NCI-H748 (cell line): ENCODE measurements at regions not wholly inside any gene's neighbourhood (a gene's known extent, or its start where the extent isn't known, plus 50 kb on each side); places are given as distances from the start of the nearest gene placed in this dataset.
"Not testable (repeated sequence)": the region's sequence is repeated elsewhere in the genome, so short reads cannot be mapped to it uniquely, and the experiment has no call there.

ENCODE experiments used
- DNase-seq: peaks from one replicate; lab custom pipeline; 2025; ENCODE audit not compliant: unreplicated experiment; lab: John Stamatoyannopoulos, UW

DNA sequence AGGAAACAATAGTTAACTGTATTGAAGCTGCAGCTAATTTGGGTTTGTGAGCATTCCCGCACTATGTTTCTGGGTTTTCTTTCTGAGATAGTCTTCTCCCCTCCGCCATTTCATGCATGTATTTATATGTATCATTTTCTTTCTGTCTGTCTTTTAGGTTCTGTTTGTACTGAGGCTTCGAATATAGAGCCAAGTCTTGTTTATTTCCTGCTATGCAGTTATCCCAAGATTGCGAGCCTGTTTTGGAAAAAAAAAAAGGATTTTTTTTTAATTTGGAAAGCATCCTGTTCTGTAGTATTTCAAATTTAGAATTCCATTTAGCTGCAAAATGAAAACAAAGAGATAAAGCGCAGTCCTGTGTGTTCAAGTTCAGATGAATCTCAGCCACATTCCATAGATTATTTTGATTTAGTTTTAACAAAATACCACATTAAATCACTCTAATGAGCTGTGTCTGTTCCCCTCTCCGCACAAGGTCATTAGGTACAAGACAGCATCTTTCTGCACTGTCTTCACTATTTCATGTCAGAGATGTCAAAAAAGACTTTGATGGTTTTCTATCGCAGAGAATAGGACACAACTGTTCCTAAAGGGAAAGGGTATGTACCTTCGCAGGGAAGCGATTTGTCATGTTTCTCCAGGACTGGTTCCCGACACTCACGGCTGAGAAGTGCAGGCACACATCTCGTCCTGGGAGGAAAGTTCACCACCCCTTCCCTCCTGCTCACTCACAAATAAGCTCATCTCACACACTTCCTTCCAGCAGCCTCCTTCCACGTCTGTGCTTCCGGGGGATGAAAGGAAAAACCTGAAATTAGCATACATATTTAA lies 443.4 kb downstream of the ZNF516 start:
- no peak for DNase-seq

DNA sequence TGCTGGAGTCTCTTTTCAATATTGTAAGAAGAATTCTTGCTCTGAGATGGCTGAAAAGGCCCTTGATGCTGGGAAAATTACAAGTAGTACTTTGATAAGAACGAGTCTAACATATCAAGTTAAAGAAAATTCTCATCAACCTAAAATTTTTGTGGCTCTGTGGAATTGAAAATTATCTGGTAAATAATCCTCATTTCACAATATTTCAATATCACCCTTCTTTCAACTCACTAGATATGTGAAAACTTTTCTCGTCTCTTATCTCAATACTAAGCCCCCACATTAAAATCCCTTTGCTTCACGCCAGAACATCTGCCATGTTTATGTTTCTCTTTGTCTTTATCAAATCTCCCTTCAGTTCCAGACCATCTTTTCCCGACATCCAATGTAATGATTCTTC lies 448.8 kb downstream of the ZNF516 start:
- DNase-seq: no peak

DNA sequence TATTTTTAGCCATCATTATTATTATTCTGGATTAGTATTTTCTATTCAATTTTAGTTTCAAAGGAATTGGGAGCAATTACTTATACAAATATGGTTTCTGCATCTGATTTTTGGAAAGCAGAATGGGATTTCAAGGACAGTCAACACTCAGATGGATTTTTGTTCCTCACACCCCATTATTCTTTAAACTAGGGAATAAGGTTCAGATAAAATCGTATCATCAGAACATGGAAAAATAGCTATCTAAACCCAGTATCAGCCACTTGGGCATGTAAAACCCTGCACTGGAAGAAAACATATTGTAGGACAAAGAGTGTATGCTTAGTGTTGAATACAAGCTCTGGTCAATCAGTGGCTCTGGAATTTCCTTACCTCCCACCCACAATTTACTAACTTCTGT lies 452.5 kb downstream of the ZNF516 start:
- no peak for DNase-seq

DNA sequence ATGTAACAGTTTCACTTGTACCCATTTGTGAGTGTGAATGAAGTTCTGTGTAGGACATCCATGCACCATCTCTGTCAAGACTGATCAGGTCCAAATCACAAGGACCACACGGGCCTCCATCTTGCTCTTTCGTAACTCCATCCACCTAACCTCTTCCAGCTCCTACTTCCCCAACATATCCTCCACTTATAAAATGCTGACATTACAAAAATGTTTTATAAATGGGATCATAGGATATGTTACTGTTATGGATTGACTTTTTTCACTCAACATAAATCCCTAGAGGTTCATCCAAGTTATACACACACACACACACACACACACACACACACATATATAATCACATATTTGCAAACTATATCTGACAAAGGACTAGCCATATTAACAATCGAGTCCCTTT lies 476.8 kb downstream of the ZNF516 start:
- no peak for DNase-seq

DNA sequence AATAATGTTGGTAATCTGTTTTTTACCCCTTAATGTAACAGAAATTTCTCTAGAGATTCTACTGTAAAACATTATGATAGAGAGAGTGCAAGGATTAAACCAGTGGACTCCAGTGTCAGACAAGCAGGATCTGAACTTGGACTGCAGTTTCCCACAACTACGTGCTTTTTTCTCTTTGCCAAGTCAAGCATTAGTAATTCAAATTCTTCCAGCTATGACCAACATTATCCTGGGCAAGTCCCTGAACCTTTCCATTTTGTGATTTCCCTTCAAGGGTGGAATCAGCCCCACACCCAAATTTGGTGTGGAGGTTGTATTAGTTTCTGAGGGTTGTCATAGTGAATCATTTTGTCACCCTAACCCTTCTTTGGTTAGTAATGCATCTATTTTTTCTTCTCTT lies 482.0 kb downstream of the ZNF516 start:
- no peak for DNase-seq

DNA sequence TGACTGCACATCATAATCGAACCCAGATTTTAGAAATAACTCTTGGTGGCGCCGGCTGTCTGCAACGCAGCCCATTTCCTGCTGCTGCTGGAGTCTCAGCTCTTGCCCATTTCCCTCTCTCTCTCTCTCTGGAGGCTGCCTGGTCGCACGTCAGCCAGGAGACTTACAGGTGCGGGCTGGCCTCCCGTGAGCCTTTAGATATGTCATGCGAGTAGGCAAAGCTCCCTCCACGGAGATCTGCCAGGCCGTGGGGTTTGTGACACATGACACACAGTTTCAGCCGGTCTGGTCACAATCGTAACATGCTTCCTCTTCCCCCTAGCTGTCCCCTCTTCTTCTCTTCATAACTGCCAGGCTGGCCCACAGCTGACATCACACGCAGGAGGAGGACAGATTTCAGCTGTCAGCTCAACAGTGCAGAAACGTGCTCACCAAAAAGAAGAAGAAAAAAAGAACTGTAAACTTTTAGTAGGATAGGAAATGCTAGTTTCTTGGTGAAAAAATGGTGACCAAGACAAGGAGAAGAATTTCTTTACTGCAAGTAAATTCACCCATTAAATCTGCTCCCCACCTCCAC lies 489.3 kb downstream of the ZNF516 start:
- peak; percentile 66 for DNase-seq

DNA sequence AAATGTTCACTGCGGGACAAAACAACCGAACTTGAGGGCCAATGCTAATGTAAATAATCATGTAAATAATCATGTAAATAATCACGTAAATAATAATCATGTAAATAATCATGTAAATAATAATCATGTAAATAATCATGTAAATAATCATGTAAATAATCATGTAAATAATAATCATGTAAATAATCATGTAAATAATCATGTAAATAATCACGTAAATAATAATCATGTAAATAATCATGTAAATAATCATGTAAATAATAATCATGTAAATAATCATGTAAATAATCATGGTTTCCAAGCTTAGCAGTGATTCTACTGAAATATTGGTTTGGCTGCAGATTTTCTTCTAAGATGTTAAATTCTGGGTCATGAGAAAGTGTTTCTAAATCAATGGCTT lies 507.1 kb downstream of the ZNF516 start:
- not testable (repeated sequence) for DNase-seq

DNA sequence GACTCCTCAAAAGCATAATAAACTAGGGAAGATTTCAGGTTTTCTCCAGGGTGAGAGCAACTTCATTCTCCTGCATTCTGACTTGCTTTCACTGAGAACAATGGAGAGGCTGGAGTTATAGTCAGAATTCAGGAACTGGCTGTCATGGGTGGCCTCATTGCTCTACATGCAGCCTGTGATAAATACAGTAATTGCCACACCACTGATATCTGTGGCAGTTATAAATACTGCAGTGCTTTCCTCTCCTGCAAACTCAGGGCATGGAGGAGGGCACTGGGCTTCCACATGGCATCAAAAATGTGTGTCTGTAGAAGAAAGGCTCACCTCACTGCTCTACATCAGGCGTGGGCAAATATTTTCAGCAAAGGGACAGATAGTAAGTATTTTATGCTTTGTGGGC lies 510.2 kb downstream of the ZNF516 start:
- DNase-seq: no peak

DNA sequence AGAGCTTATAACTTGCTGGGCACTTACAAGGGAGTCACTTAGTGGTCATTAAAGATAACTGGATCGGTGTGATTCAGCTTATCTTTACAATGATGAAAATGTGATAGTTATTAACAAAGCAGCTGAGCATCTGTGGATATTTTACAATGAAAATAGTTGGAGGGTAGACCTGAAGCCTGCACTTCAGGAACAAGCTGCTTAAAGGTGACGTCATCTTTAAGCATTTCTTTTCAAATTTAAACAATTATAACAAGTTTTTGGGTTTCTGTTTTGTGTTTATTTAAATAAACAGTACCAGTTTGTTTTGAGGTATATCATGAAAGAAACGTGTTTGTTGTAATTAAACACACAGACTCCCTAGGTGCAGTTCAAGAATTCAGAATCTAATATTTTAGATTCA lies 513.9 kb downstream of the ZNF516 start:
- DNase-seq: no peak

DNA sequence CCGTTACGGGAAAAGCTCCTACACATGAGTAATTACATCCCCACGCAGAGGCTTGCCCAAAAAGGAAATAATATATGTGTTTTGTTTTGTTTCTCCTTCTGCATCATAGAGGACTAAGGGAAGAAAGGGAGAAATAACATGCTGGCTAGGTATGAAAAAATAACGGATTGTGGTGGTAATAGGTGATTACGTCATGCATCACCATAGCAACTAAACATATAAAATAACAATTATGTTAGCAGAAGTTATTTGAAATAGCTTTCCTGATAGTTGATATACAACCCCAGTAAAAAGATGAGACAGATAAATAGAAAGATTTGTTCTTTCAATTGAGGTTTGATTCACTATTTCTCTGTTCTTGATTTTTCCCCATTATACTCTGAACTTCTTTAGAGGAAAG lies 518.0 kb downstream of the ZNF516 start:
- DNase-seq: no peak

DNA sequence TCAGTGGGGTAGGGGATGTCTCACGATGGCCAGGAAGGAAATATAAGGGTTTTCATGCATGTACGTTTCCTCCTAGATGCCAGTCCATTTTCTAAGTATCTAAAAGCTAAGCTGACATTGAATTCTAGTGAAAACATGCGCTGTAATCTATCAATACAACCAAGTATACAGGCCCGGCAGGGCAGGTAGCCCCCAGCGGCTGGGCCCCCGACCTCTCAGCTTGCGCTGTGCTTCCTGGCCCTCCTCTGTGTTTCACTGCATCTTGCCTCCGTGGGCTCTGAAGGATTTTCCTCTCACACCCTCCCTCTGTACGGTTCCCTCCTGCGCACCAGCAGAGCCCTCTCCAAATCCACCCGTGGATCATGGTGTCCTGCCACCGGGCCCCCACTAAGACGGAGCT lies 524.8 kb downstream of the ZNF516 start:
- DNase-seq: no peak

DNA sequence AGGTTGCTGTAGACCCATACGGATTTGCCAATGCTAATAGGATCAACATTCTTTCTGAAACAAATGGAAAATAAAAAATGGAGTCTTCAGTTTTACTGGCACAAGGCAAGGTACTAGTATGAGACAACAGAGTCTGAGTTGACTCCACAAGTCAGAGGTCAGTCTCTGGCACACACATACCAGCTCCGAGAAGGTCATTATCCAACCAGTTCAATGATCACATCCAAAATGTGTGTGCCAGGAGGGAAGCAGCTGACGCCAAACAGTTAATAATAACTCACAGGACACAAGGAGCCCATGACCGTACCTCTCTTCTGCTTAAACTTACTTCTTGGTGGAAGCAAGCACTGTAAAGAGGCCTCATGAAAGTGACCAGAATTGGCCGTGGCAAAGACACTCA lies 528.6 kb downstream of the ZNF516 start:
- DNase-seq: no peak

DNA sequence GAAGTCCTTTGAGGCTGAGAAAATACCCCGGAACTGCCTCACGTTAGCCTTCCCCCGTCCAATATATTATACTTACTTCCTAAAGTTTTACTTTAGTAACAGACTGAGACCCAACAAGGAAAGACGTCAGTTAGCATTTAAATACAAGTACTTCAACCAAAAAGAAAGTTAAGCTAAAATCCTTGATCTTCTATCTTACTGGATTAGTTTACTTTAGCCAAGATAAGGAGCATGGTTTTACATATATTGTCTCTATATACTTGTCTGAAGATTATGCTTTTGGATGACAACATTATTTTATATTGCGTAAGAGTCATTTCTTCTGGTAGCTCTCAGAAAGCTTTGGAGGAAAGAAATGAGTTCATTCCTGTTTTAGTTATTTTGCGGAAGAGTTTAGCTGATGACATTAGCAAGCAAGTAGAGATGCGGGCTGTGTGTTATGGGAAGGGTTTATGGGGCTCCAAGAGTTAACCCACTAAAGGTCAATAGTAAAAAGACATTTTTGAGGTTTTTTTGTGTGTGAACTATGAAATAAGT lies 532.9 kb downstream of the ZNF516 start:
- DNase-seq: no peak

DNA sequence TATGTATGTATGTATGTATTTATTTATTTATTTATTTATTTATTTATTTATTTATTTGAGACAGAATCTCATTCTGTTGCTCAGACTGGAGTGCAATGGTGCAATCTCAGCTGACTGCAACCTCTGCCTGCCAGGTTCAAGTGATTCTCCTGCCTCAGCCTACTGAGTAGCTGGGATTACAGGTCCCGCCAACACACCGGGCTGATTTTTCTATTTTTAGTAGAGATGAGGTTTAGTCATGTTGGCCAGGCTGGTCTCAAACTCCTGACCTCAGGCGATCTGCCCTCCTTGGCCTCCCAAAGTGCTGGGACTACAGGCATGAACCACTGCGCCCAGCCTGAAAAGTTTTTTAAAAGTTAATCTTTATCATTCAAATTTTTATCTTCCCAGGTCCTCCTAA lies 532.9 kb upstream of the SMIM21 start:
- DNase-seq: not testable (repeated sequence)

DNA sequence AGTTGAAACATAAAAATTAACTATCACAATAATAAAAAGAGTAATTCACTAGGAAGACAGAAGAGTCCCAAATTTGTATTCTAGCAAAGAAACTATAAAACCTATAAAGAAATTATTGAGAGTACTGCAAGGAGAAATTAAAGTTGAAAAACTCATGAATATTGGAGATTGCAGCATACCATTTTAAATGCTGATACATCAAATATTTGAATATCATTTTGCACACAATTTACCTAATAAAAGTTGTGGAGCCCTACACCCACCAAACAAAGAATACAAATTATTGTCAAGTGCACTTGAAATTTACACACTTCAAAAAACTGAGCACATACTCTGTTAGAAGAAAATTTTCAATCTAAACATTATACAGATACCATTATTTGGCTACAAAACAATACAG lies 531.6 kb upstream of the SMIM21 start:
- DNase-seq: no peak

DNA sequence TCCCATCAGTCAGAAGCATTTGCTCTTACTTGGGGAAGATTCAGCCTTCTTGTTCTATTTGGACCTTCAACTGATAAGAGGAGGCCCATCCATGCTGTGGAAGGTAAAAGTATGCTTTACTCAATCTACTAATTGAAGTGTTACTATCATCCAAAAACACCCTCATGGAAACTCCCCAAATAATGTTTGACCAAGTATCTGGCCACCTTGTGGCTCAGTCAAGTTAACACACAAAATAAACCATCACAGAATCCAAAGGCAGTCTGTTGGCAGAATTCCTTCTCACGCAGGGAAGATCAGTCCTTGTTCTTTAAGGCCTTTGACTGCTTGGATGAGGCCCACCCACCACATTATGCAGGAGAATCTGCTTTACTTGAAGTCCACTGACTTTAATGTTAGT lies 531.2 kb upstream of the SMIM21 start:
- no peak for DNase-seq

DNA sequence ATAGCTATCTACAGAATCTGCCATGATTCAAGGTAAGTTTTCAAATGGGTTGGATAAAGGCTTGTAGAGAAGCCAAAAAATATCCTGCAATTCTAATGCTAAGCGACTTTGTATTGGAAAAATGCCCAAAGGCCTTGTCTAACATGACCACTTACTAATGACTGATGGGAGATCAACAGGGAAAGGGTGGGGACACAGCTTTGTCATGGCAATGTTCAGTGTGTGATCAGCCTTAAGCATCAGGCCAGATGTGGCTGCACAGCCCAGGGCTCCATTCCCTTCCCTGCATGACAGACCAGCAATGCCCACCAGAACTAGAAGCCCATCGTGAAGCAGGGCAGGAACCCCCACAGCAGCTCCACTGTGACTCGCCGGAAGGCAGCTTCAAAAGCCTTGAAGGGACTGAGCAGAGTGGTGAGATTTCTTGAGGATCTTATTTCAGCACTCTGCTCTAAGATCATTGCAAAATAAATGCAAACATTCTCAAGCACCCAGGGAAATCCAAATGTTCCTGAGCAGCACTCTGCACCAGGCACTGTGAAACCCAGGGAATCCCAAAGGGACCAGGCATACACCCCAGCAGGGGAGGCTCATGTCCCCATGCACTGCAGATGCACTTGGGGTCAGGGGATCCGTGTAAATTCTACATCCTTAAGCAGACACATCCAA lies 517.9 kb upstream of the SMIM21 start:
- no peak for DNase-seq

DNA sequence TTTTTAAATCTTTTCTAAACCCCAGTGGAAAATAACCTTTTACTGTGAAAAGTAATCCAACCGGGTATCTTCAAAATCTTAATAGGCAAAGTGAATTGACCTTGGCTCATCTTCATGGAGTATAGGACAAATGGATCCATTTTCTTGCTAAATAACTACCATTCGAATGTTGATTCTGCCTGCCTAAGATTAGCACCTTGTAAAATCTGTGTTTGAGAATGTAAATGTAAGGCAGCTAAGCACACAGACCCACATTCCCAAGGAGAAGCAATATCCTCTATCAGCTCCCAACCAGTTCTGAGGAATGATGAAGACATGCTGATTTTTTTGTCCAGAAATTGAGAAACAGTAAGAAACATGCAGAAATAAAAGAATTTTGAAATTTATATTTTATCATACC lies 509.8 kb upstream of the SMIM21 start:
- DNase-seq: no peak

DNA sequence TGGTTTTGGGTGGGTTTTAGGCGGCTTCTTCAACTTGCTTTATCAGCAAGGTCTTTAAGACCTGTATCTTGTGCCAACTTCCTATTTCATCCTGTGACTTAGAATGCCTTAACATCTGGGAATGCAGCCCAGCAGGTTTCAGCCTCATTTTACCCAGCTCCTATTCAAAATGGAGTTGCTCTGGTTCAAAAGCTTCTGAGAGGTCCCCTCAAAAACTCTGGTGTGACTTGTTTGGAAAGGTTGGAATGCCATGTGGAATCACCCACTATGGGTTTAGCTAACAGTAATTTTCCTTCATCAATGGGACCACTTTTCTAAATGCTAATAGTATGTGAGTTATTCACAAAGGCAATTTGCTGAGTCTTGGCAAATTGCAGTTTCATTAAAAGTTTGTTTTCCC lies 509.4 kb upstream of the SMIM21 start:
- no peak for DNase-seq

DNA sequence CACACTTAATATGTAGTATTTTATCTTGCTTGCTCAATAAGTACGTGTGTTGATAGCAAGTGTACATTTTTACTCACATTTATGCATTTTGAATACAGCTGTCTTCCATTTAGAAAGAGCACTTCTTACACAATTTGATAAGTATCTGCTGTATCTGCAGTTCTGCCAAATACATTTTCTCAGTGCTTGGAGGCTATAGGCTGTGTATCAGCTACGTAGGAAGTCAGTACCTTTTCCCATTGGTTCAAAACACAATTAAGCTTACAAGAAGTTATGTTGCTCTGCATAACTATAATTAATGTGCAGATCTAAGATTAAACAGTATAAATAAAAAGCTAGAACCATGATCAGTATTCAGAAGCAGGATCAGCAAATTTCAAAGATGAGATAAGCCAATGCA lies 503.6 kb upstream of the SMIM21 start:
- no peak for DNase-seq

DNA sequence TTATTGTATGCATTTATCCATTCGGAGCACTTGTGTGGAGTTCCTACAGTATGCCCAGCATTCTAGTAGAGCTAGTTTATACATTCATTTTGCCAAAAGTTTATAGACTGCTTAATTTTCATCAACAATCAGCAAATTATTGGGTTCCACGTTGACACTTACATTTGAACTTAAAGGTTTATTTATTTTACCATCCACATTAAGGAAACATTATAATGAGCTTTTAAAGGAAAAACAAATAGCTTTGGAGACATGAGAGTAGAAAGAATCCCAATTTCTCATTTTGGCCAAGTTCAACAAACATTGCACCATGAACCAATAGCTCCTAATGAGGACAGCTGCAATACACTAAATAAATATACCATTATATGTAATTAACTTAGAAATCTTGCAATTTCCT lies 501.2 kb upstream of the SMIM21 start:
- peak; percentile 39 for DNase-seq

DNA sequence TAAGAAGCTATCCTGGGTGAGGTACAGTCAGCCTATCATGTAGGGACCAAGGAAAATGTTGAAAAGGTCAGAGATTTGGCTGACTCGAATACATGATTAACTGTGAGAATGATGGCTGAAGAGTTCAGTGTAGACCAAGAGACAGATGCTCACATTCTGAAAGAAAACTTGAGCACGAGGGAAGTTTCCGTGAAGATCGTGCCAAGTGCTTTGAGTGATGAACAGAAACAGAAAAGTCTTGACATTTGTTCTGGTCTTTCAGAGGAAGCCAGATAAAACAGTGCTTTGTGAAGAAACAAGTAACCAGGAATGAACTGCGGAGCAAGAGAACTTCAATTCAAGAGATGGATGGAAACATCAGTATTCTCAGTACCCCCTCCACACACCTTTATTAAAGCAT lies 500.3 kb upstream of the SMIM21 start:
- DNase-seq: no peak
